VCaP (cell line): ENCODE measurements at regions not wholly inside any gene's neighbourhood (a gene's known extent, or its start where the extent isn't known, plus 50 kb on each side); places are given as distances from the start of the nearest gene placed in this dataset.

ENCODE experiments used
- H3K27ac ChIP-seq: fragments of 450-650 bp; 2 replicates; pipeline ENCODE4 v1.5.1; 2017
- CTCF ChIP-seq: fragments of 450-650 bp; conservative IDR thresholded peaks from 2 replicates; pipeline ENCODE4 v1.5.1; 2017; ENCODE audit warnings: mild to moderate bottlenecking, moderate library complexity

DNA sequence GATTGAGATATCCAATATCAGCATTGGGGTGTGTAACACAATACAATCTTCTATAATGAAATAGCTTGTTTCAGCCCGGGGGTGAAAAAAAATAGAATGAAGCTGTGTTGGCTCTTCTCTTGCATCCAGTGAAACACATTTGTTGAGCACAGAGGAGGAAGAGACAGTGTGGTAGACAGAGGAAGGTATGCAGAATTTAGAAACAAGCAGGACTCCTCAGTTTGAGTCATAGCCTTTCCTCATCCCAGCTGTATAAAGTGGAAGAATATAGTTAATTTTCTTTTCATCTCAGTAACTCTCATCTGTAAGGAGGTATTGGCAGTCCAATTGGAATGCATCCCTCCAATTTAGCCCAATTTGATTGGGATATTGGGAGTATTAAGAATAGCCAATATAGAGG is 302.2 kb upstream of the VLDLR start:
- no peak for TF ChIP-seq CTCF
- no peak overlapping the region for H3K27ac ChIP-seq

DNA sequence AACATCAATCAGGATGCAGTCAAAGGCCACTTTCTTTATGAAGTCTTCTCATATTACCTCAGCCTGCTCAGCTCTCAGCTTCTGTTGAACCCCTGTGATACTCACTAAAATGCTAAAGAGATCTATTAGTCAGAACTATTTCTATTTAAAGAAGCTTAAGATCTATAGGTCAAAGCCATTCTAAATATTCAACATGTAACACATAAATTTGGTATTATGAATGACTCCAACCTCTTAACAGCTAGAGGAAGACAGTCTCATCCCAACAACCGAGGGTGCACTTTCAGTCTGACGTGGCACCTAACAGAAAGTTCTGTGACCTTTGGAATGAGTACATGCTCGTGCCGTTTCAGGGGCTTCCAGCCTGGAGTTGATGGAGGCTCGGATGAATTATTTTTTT is 301.5 kb upstream of the VLDLR start:
- no peak overlapping the region for H3K27ac ChIP-seq
- no peak for TF ChIP-seq CTCF

DNA sequence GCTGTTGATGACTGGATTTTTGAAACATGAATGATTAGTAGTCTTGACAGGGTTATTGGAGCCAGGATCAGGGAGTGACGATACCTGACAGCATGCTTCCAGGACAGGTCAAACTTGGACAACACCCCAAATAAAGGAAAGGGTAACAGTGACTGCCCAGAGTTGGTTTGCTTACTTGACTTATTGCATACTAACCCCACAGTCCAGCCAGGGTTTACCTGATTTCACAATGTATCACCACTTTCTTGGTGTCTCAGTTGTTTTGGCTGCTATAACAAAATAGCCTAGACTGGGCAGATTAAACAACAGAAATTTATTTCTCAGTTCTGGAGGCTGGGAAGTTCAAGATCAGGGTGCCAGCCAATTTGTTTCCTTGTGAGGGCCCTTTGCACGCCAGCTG is 301.0 kb upstream of the VLDLR start:
- TF ChIP-seq CTCF, result no peak
- H3K27ac ChIP-seq, result no peak overlapping the region

DNA sequence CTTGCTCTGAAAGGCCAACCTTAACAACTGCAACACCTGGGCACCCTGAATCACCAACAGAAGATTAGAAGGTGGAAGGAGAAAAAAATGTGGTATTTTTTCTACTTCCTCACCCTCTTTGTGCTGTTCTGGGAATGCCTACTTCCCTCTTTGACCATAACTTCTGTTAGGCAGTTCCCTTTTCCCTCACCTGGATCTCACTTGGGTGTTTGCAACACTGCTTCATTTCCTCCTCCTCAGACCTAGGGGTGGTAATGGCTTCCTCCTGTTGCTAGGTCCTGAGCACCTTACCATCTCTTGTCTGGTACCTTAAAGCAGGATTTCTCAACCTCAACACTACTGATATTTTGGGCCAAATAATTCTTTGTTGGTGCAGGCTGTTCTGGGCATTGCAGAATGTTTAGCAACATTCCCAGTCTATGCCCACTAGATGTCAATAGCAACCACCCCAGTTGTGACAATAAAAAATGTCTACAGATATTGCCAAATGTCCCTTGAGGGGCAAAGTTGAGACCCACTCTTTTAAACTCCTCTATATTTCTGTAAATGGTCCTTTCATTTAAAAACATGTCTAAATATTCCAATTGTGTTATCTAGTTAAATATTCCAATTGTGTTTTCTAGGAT is 300.0 kb upstream of the VLDLR start:
- peak; percentile 57 for TF ChIP-seq CTCF
- no peak overlapping the region for H3K27ac ChIP-seq

- TF ChIP-seq CTCF, result no peak
- no peak overlapping the region for H3K27ac ChIP-seq
These were observed 296.8 kb upstream of the VLDLR start for GRCh38 chr9:2324742-2325141.

- H3K27ac ChIP-seq, result no peak overlapping the region
- no peak for TF ChIP-seq CTCF
These were observed 288.9 kb upstream of the VLDLR start for GRCh38 chr9:2332663-2333062.

- H3K27ac ChIP-seq, result no peak overlapping the region
- no peak for TF ChIP-seq CTCF
These were observed 286.3 kb upstream of the VLDLR start for GRCh38 chr9:2335260-2335659.
